Mesendoderm (in vitro differentiated cells): ENCODE measurements at regions not wholly inside any gene's neighbourhood (a gene's known extent, or its start where the extent isn't known, plus 50 kb on each side); places are given as distances from the start of the nearest gene placed in this dataset.
A peak's percentile ranks its signal among the peaks of the same experiment; 100 is the strongest.
"Not testable (repeated sequence)": the region's sequence is repeated elsewhere in the genome, so short reads cannot be mapped to it uniquely, and the experiment has no call there.

Experiments used
- DNase-seq: peaks from one replicate; pipeline ENCODE4 v3.0.0; 2013
- H2AK5ac ChIP-seq: 2 replicates; pipeline ENCODE4 v1.6.1; 2013; ENCODE audit warnings: low read length, inconsistent platforms
- H2BK120ac ChIP-seq: 2 replicates; pipeline ENCODE4 v1.6.1; 2013; ENCODE audit warnings: low read depth, mild to moderate bottlenecking, low read length, moderate library complexity, mixed read lengths
- H2BK15ac ChIP-seq: replicated peaks from 2 replicates; pipeline ENCODE4 v1.6.1; 2013; ENCODE audit warnings: low read depth, mild to moderate bottlenecking, moderate library complexity
- H2BK5ac ChIP-seq: 2 replicates; pipeline ENCODE4 v1.6.1; 2013; ENCODE audit warnings: low read length, inconsistent platforms
- H3K18ac ChIP-seq: 2 replicates; pipeline ENCODE4 v1.6.1; 2013; ENCODE audit warnings: mild to moderate bottlenecking, low read length, mixed read lengths
- H3K23ac ChIP-seq: one replicate; pipeline ENCODE4 v1.6.1; 2013; ENCODE audit warnings: low read length
- H3K27ac ChIP-seq: 2 replicates; pipeline ENCODE4 v1.5.1; 2013; ENCODE audit warnings: low read depth, mild to moderate bottlenecking, inconsistent platforms, low read length, moderate library complexity
- H3K27me3 ChIP-seq: 2 replicates; pipeline ENCODE4 v1.6.1; 2013; ENCODE audit warnings: low read length, control low read depth, mild to moderate bottlenecking, inconsistent platforms; ENCODE audit not compliant: insufficient read depth, poor library complexity
- H3K36me3 ChIP-seq: 2 replicates; pipeline ENCODE4 v1.6.1; 2013; ENCODE audit warnings: low read length, inconsistent platforms; ENCODE audit not compliant: control insufficient read depth, insufficient read depth
- H3K4ac ChIP-seq: one replicate; pipeline ENCODE4 v1.6.1; 2013; ENCODE audit warnings: low read depth, mild to moderate bottlenecking, low read length, moderate library complexity
- H3K4me1 ChIP-seq: 2 replicates; pipeline ENCODE4 v1.6.1; 2013; ENCODE audit warnings: low read depth, low read length, inconsistent platforms; ENCODE audit not compliant: control insufficient read depth
- H3K4me2 ChIP-seq: 2 replicates; pipeline ENCODE4 v1.6.1; 2013; ENCODE audit warnings: low read length
- H3K4me3 ChIP-seq: 2 replicates; pipeline ENCODE4 v1.5.1; 2013; ENCODE audit warnings: mild to moderate bottlenecking, low read length
- H3K56ac ChIP-seq: one replicate; pipeline ENCODE4 v1.6.1; 2013; ENCODE audit warnings: low read length
- H3K79me1 ChIP-seq: 2 replicates; pipeline ENCODE4 v1.6.1; 2013; ENCODE audit warnings: low read length, inconsistent platforms
- H3K79me2 ChIP-seq: 2 replicates; pipeline ENCODE4 v1.6.1; 2013; ENCODE audit warnings: mild to moderate bottlenecking, low read length; ENCODE audit not compliant: control insufficient read depth, insufficient read depth
- H3K9ac ChIP-seq: 2 replicates; pipeline ENCODE4 v1.6.1; 2013; ENCODE audit warnings: low read length, inconsistent platforms
- H4K5ac ChIP-seq: one replicate; pipeline ENCODE4 v1.6.1; 2013; ENCODE audit warnings: low read length
- H4K8ac ChIP-seq: one replicate; pipeline ENCODE4 v1.6.1; 2013; ENCODE audit warnings: low read depth, mild to moderate bottlenecking, control low read depth, low read length, moderate library complexity
- WGBS: extraction: QIAGEN DNeasy Blood & Tissue Kit; methylation state at CpG from one replicate; pipeline ENCODE4 v1.1.7; 2013; ENCODE audit warnings: low lambda C conversion rate, missing lambda C conversion rate; ENCODE audit not compliant: insufficient coverage; ENCODE audit errors: extremely low coverage; 5-methylcytosine and 5-hydroxymethylcytosine counted together

DNA sequence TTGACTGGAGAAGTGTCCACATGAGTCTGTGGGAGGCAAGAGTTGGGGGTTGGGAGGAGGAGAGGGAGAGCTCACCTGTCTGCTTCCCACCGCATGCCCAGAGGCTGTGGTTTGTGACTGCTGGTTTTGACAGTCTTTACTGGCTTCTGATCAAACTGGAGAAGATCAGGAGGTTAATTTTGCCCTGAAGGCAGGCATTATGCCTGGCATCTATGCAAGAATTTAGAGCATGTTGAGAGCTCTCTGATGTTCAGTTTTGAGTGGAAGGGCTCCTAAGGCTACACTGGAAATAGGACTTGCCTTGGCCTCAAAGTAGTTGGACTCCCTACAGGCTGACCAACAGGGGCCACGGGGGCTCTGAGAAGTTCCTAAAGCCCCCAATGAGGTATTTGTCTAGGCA, 101.6 kb downstream of the TLR5 start:
- Histone ChIP-seq H2BK15ac (no peak overlapping the region), H3K56ac (peak overlapping the region; percentile 1), H2BK5ac (no peak overlapping the region), H3K27me3 (no peaks in the 10 kb centered on the region), H3K4me1 (peaks cover 14% of the 10 kb centered on the region), H3K4me2 (no peak overlapping the region), H3K18ac (peak overlapping the region; percentile 20), H3K4me3 (no peak overlapping the region), H2AK5ac (no peak overlapping the region), H3K27ac (peak overlapping the region; percentile 26), H3K79me2 (no peaks in the 10 kb centered on the region), H4K5ac (no peak overlapping the region), H3K4ac (no peak overlapping the region), H2BK120ac (no peak overlapping the region), H3K9ac (no peak overlapping the region), H3K79me1 (no peaks in the 10 kb centered on the region), H3K23ac (no peak overlapping the region), H4K8ac (no peak overlapping the region), H3K36me3 (no peaks in the 10 kb centered on the region)
- peak; percentile 93 for DNase-seq
- WGBS = no CpG with 5 or more reads among the region's 2 CpGs

DNA sequence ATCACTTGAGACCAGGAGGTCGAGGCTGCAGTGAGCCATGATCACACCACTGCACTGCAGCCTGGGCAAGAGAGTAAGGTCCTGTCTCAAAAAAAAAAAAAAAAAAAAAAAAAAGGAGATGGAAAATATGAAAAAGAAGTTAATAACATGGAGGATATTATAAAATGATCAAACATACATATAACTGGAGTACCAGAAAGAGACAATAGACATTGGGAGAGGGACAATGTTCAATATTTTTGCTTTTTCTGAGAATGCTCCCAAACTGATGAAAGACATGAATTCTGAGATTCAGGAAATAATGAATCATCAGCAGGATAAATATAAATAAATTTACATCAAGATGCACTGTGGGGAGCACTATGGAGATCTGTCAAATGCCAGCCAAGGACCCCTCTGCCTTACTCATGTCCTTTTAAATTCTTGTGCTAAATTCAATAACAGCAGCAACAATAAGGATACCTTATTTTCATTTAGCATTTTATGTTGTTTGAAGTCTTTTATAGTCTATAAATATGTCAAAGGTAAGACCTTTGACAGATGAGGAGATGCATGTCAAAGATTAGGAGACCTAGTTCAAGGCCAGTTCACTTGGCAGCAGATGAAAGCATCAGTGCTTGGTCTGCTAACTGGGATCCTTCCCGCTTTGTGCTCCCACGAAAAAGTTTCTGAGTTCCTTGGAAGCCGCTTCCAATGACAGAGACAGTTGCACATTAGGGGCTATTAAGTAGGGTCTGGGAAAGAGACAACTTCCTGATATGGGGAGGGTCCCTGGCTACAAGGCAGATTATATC, 97.7 kb downstream of the TLR5 start:
- no CpG with 5 or more reads among the region's 4 CpGs for WGBS
- Histone ChIP-seq H2BK120ac (no peak overlapping the region), H3K36me3 (no peaks in the 10 kb centered on the region), H3K23ac (no peak overlapping the region), H3K79me2 (no peaks in the 10 kb centered on the region), H3K4ac (no peak overlapping the region), H3K18ac (no peak overlapping the region), H3K4me1 (peaks cover 6% of the 10 kb centered on the region), H3K4me3 (no peak overlapping the region), H2BK5ac (no peak overlapping the region), H2AK5ac (no peak overlapping the region), H3K56ac (no peak overlapping the region), H2BK15ac (no peak overlapping the region), H3K27me3 (no peaks in the 10 kb centered on the region), H4K5ac (no peak overlapping the region), H3K27ac (no peak overlapping the region), H3K79me1 (no peaks in the 10 kb centered on the region), H3K4me2 (no peak overlapping the region), H4K8ac (no peak overlapping the region), H3K9ac (no peak overlapping the region)
- no peak for DNase-seq

DNA sequence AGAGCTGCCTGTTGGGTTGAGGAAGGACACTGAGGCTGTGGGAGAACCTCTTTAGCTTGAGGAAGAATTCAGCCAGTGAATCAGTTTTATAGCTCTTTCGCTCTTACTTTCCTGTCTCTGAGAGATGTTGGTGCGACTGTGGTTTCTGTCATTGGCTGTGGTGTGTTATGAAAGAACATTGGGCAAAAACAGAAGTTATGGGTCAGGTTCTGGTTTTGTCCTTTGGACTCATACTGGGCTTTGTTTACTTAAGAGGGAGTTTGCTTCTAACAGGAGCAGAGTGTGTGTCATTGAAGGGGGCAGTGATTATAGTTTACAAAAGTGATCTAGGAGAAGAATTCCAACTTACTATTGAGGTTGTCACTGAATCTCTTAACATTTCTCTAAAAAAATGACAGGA, 97.0 kb downstream of the TLR5 start:
- Histone ChIP-seq H2BK5ac (no peak overlapping the region), H2BK15ac (no peak overlapping the region), H2BK120ac (no peak overlapping the region), H2AK5ac (no peak overlapping the region), H3K79me2 (no peaks in the 10 kb centered on the region), H3K56ac (no peak overlapping the region), H4K5ac (no peak overlapping the region), H3K4me3 (no peak overlapping the region), H3K23ac (no peak overlapping the region), H3K4ac (no peak overlapping the region), H3K27ac (no peak overlapping the region), H3K4me1 (peaks cover 6% of the 10 kb centered on the region), H3K9ac (no peak overlapping the region), H3K36me3 (no peaks in the 10 kb centered on the region), H3K4me2 (no peak overlapping the region), H3K79me1 (no peaks in the 10 kb centered on the region), H3K27me3 (no peaks in the 10 kb centered on the region), H3K18ac (no peak overlapping the region), H4K8ac (no peak overlapping the region)
- WGBS = no CpG with 5 or more reads among the region's 2 CpGs
- no peak for DNase-seq

DNA sequence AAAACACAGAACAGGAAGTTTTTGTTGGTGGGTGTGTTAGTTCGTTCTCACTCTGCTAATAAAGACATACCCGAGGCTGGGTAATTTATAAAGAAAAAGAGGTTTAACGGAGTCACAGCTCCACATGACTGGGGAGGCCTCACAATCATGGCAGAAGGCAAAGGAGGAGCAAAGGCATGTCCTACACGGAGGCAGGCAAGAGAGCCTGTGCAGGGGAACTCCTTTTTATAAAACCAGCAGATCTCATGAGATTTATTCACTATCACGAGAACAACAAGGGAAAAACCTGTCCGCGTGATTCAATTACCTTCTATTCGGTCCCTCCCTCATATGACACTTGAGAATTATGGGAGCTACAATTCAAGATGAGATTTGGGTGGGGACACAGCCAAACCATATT, 96.6 kb downstream of the TLR5 start:
- no CpG with 5 or more reads among the region's 8 CpGs for WGBS
- DNase-seq, H3K4me2 ChIP-seq, H3K27ac ChIP-seq, H3K79me2 ChIP-seq, H3K56ac ChIP-seq, H2BK15ac ChIP-seq, H3K23ac ChIP-seq, H3K36me3 ChIP-seq, H3K9ac ChIP-seq, H4K5ac ChIP-seq, H3K79me1 ChIP-seq, H3K27me3 ChIP-seq, H2AK5ac ChIP-seq, H2BK5ac ChIP-seq, H3K4me1 ChIP-seq, H3K4ac ChIP-seq, H3K18ac ChIP-seq, H4K8ac ChIP-seq, H3K4me3 ChIP-seq, H2BK120ac ChIP-seq: not testable (repeated sequence)

DNA sequence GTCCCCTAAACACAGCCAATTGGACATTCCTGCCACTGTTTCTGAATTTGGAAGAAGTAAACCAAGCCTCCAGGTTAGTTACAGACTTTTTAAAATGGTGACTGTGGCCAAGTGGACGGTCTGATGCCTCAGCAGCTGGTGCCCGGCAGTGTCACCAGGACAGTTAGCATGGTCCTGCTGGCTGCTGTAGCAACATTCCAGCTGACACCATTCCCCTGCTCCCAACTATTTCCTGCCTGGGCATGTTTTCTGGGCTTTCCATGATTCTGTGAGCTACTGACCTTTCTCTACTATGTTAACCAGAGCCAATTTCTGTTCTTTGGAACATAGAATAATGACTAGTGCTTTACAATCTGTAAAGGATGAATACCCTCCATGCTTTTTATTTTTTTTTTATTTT, 95.0 kb downstream of the TLR5 start:
- H3K36me3 ChIP-seq = no peaks in the 10 kb centered on the region
- peak overlapping the region; percentile 39 for H3K18ac ChIP-seq
- H3K9ac ChIP-seq = no peak overlapping the region

DNA sequence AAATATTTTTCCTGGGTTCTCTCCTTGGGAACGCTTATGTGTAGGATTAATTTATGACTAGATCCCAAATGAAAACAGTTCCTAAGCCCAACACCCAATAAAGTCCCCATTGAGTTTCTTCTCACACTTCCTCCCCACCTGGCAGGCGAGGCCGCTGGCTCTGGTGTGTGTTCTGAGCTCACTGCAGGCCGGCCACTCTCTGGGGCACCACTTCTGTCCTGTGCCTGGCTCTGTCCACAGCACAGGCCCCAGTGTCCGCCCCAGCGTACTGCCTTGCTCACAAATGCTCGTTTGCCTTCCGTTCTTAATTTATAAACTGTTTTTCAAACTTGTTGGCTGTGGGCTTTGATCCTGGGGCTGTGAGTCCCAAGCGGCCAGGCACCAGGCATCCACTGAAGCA, 90.6 kb downstream of the TLR5 start:
- no peak overlapping the region for H2BK15ac ChIP-seq
- no peaks in the 10 kb centered on the region for H3K79me2 ChIP-seq
- no peak overlapping the region for H3K4me2 ChIP-seq
- H3K36me3 ChIP-seq = no peaks in the 10 kb centered on the region
- no CpG with 5 or more reads among the region's 9 CpGs for WGBS
- H3K27ac ChIP-seq = no peak overlapping the region
- no peak overlapping the region for H3K4me3 ChIP-seq
- H3K18ac ChIP-seq = no peak overlapping the region
- H2BK120ac ChIP-seq = no peak overlapping the region
- H3K79me1 ChIP-seq = no peaks in the 10 kb centered on the region
- no peak overlapping the region for H4K8ac ChIP-seq
- H4K5ac ChIP-seq = no peak overlapping the region
- H3K4ac ChIP-seq = no peak overlapping the region
- H3K56ac ChIP-seq = no peak overlapping the region
- DNase-seq = no peak
- no peak overlapping the region for H3K9ac ChIP-seq
- H3K23ac ChIP-seq = no peak overlapping the region
- no peak overlapping the region for H2BK5ac ChIP-seq
- no peak overlapping the region for H2AK5ac ChIP-seq
- no peaks in the 10 kb centered on the region for H3K27me3 ChIP-seq
- no peaks in the 10 kb centered on the region for H3K4me1 ChIP-seq

More for the DNA sequence above, 95.0 kb downstream of the TLR5 start:
- no CpG with 5 or more reads among the region's 2 CpGs for WGBS
- H2AK5ac ChIP-seq = no peak overlapping the region
- no peaks in the 10 kb centered on the region for H3K79me2 ChIP-seq
- H2BK15ac ChIP-seq = no peak overlapping the region
- H3K4me3 ChIP-seq = no peak overlapping the region
- DNase-seq = no peak
- H3K4ac ChIP-seq = no peak overlapping the region
- no peak overlapping the region for H2BK120ac ChIP-seq
- no peak overlapping the region for H2BK5ac ChIP-seq
- no peak overlapping the region for H3K4me2 ChIP-seq
- no peaks in the 10 kb centered on the region for H3K79me1 ChIP-seq
- H3K4me1 ChIP-seq = no peaks in the 10 kb centered on the region
- no peak overlapping the region for H3K27ac ChIP-seq
- H3K56ac ChIP-seq = no peak overlapping the region
- no peak overlapping the region for H4K8ac ChIP-seq
- no peaks in the 10 kb centered on the region for H3K27me3 ChIP-seq
- no peak overlapping the region for H4K5ac ChIP-seq
- H3K23ac ChIP-seq = no peak overlapping the region
